Iris pigment epithelial cell (primary cell): ENCODE measurements at regions not wholly inside any gene's neighbourhood (a gene's known extent, or its start where the extent isn't known, plus 50 kb on each side); places are given as distances from the start of the nearest gene placed in this dataset.

Source experiments
- DNase-seq: peaks from one replicate; pipeline ENCODE4 v3.0.0-alpha.2; 2011; ENCODE audit warnings: low read depth

- no peak for DNase-seq
Observed at GRCh38 chr11:128261011-128261421, 326.3 kb downstream of the ETS1 start.

GRCh38 chr11:128260398-128260797, 327.0 kb downstream of the ETS1 start:
- no peak for DNase-seq

GRCh38 chr11:128259816-128260215, 327.5 kb downstream of the ETS1 start:
- no peak for DNase-seq

DNA sequence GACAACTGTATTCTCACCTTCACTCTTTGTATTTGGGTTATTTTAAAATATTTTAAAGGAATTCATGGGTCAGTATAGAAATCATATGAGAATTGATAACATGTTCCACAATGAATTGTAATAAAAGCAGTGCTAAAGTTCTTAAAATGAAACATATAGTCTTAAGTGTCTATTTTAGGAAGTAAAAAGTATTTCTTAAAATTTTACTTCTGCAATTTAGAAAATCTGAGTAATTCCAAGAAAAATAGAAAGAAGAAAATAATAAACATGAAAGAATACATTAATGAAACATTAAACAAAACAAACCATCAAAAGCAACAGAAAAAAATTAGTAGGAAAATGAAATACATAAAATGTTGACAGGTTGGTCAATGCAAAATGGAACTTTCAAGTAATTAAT, 332.4 kb downstream of the ETS1 start:
- no peak for DNase-seq

DNA sequence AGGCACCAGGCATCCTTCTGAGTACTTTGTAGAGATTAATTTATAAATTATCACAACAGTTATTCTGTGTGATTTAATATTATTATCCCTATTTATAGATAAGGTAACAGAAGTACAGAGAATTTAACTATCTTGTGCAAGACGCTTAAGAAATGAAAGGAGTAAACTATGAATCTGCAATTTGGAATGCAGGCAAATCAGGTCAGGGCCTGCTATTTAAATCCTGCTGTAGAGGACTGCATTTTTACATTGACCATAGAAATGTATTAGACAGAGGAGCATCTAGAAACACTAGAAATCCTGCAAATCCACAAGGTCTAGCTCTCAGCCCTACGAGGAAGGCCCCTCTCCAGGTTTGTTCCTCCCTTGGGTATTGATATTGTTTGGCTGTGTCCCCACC, 336.2 kb downstream of the ETS1 start:
- DNase-seq, result peak; percentile 88

GRCh38 chr11:128250482-128250881, 336.9 kb downstream of the ETS1 start:
- DNase-seq, result no peak

- DNase-seq, result peak; percentile 24
Observed at GRCh38 chr11:128246810-128247594, 340.4 kb downstream of the ETS1 start.

DNA sequence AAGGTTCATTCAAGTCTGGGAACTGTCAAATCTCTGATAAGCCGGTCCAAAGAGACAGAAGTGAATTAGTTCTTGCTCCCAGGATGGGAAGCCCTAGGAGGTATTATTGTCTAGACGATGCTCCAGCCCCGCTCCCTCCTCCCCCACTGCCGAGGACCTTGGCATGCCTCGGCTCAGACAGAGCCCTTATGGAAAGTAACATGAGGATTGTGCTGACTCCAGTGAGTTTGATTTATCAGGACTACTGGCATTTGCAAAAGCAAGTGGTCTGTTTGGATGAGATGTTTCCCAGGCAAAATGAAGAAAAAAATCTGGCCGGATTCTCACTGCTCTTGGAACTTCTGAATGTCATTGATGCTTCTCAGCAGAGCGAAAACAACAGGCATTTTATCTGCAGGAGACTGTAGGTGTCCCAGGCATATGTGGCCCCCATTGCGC, 341.0 kb downstream of the ETS1 start:
- peak; percentile 41 for DNase-seq

GRCh38 chr11:128244871-128245270, 342.5 kb downstream of the ETS1 start:
- DNase-seq, result peak; percentile 14

DNA sequence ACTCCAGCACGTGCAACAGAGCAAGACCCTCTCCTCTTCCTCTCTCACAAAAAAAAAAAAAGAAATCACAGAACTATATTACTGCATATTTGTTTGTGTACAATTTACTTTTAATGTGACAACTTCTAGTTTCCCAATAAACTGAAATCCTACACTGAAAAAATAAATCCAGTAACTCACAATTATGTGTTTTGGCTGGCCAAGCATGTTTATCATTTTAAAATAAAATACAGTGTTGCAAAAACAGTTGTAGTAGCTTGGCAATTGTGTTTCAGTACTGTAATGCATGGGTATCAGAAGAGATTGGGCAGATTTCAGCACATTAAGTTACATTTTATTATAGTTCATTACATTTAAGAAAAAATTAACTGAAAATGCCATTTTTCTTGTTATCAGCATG, 344.9 kb downstream of the ETS1 start:
- no peak for DNase-seq

DNA sequence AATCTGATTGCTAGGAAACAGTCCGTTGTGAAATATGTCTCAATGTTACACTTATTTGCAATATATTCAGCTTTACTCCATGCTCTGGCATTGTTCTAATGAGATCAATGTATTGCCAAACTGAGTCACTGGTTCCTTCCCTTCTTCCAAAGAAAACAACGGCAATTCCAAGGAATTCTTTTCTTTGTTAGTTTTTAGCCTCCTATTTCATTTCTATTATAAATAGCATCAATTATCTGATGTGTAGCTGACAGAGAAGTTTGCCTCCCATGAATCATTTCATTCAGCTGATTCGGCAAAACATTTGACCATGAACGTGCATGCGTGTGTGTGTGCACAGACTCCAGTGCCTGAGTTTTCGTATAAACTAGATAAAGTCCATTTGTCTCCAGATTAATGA, 346.8 kb downstream of the ETS1 start:
- peak; percentile 36 for DNase-seq

DNA sequence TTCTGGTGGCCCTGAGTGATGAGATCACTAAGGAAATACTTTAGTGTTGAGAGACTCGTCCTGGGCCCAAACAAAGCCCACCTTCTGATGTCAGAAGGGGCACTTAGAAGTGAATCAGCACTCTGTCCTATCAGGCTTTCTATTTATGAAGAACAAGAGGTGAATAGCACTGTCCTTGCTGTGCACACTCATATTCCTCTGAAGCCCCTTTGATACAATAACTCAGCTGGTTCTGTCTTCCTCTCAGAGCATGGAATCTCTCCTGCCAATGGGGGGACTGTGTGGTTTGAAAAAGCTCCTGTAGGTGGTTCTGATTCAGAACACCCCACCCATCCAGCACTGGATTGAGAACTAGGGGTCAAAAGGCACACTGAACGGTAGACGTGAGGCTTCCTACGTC, 348.1 kb downstream of the ETS1 start:
- no peak for DNase-seq

DNA sequence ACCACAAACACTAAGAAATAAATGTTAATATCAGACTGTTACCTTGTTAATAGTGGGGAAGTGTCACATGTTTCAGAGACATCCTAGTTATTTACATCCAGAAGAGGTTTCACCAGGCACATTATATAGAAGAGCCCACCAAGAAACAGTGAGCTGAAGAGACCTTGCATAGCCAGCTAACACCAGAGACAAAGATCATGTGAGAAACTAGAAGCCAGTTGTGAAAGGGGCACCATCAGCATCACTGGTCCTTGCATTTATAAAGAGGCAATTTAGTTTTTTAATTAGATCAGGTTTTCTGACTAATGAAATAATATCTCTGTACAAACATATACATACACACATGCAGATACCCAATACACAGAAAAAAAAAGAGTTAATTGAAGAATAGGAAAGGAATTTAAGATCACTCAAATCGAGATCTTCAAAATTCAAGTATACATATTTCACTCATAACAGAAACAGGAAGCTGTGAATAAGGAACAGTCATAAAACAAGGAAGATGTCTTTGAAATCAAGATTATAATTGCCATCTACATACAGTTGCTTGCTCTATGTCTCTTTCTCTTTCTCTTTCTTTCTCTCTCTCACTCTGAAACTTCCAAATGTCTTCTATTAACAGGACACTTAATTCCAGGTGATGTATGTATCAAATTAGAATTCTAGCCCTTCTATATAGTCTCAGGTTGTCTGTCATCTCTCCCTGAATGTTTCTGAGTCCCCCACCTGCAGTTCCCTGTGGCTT, 348.7 kb downstream of the ETS1 start:
- DNase-seq, result no peak

GRCh38 chr11:128236506-128237498, 350.6 kb downstream of the ETS1 start:
- no peak for DNase-seq

- peak; percentile 24 for DNase-seq
Observed at GRCh38 chr11:128235958-128236357, 351.4 kb downstream of the ETS1 start.

DNA sequence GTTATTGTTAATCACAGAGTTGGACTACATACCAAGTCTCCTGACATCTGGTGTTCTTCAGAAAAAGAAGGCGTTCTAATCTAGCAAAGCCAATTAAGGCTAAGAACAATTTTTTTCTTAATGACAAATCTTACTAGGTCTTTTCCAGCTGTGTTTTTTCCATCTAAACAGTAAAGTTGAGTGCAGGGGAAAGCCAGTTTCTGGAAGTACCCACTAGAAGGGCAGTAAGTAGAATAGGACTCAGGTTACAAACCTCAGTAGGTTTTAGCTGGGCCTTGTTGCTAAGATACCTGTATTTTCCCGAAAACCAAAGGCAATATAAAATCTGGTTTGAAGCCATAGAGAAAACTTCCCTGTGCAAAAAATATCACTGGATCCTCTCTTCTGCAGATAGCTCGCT, 351.9 kb downstream of the ETS1 start:
- peak; percentile 40 for DNase-seq

DNA sequence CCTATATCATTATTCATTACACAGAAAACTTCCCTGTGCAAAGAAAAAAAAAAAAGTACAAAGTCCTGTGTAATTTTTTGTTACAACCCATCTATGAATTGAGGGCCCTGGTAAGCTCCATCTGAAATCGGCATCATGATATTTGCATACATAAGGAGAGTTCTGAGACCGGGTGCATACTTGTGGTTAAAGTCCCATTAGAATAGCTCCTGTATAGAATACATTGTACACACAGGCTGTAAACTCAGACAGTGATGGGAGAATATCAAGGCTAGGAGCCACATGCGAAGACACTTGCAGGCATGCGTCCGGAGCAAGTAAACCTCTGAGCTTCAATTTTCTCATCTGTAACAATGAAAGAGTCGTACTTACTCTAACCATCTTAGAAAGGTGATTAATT, 353.2 kb downstream of the ETS1 start:
- no peak for DNase-seq

DNA sequence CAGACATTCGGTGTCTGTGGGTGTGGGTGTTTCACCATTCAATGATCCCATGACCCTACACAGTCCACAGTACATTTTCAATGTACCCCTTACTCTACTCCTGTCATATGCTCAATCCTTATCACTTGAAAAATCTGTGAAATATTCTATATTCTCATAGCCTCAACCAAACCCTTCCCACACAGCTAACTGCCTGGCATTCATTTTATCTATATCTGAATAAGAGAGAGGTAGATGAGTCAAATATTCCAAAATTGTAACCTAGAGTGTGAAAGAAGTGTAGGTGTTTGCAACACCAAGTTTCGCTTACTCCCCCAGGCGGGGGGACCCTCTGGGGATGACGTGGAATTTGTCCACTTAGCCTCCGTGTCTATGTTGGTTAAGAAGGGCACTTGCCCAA, 354.8 kb downstream of the ETS1 start:
- no peak for DNase-seq

- DNase-seq, result no peak
Observed at GRCh38 chr11:128231845-128232410, 355.4 kb downstream of the ETS1 start.

DNA sequence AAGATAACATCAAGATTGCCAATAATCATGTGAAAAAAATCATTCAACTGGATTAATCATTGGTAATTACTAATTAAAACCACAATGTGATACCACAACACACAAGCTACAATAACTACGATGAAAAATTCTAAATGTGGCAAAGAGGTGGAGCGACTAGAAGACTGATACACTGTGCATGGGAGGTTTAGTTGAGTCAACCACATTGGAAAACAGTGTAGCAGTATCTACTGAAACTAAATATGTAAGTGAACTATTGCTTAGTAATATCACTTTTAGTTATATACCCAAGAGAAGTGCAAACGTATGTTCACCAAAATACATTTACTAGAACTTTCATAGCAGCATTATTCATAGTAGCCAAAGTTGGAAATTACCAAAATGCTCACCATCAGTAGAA, 359.9 kb downstream of the ETS1 start:
- DNase-seq, result no peak

DNA sequence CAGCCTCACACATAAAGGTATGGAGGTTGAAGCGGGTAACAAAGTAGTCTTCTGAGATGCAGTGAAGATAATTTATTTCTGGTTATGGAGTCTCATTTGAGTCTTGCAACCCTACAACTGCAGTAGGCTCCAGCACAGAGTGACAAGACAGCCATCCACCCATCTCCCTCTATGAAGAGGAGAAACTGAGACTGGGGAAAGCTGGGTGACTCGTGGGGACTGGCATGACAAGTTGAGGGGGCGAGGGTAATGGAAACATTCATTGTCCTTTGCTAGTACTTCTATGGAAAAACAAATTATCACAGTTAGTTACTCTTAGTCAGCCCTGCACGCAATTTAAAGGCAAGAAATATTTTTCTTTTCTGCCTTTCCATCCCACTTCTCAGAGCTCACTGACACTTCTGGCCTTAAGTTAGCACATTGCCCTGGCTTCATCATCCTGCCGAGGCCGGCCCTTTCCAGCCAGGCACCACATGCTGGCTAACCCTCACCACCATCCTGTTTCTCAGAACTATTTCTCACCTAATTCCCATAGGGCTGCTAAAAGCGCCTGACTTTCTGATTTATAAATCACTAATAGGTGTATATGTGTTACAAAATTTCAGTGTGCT, 361.1 kb downstream of the ETS1 start:
- no peak for DNase-seq
